ENCODE measurements at regions not wholly inside any gene's neighbourhood (a gene's known extent, or its start where the extent isn't known, plus 50 kb on each side); places are given as distances from the start of the nearest gene placed in this dataset.

DNA sequence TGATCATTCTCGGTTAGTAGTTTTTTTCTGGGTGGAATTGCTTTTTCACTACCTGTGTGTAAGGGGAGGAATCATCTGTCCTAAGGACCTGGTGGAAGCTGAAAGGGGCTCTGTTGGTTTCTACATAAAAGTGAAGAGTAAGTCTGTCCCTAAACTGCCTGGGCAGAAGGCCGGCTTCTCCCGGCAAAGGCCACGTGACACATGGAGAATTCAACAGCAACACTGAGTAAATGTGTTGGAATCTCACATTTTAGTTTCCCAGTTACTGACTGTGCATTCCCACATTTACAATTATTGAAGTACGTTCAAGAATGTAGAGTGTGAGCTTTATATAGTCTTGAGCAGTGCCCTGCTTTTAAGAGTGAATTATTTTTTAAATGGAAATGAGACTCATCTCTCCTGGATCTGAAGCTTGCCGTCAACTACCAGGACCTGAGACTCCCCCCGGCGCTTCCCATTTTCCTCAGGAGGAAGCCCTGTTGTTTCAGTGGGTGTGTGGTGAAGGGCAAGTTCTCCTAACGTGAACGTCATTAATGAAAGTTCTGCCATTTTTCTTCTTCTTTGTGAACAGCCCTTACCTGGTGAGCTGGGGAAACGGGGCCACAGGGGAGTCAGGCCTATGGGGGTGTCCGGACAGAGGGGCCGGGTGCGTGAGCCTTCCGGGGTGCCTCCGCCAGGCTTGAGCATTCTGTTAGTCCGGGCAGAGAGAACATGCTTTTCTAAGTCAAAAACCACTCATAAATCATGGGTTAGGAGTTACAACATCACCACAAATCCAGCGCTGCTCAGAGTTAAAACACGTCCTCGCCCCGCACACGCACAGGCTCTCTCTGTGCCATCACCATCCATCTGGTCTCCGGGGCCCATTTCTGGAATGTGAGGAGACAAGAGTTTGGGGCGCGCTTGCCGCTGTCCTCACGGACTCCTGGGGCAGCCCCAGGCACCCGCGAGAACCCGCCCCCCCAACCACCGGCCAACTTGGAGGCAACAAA is 56.6 kb upstream of the SMOC2 start:
- TF ChIP-seq, protein P1, sequence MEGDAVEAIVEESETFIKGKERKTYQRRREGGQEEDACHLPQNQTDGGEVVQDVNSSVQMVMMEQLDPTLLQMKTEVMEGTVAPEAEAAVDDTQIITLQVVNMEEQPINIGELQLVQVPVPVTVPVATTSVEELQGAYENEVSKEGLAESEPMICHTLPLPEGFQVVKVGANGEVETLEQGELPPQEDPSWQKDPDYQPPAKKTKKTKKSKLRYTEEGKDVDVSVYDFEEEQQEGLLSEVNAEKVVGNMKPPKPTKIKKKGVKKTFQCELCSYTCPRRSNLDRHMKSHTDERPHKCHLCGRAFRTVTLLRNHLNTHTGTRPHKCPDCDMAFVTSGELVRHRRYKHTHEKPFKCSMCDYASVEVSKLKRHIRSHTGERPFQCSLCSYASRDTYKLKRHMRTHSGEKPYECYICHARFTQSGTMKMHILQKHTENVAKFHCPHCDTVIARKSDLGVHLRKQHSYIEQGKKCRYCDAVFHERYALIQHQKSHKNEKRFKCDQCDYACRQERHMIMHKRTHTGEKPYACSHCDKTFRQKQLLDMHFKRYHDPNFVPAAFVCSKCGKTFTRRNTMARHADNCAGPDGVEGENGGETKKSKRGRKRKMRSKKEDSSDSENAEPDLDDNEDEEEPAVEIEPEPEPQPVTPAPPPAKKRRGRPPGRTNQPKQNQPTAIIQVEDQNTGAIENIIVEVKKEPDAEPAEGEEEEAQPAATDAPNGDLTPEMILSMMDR (conservative IDR thresholded peaks at IDR 0.05; ENCODE audit: low read length), result no peak
- no peak for TF ChIP-seq EZH2phosphoT487 (IDR thresholded peaks at IDR 0.05; ENCODE audit: borderline replicate concordance, low read depth, low read length)
